Stimulated activated CD4-positive, alpha-beta T cell treated with anti-CD3 and anti-CD28 coated beads, Interleukin-4, amount 100 ng/mL, for 4 hours (primary cell): ENCODE measurements at regions not wholly inside any gene's neighbourhood (a gene's known extent, or its start where the extent isn't known, plus 50 kb on each side); places are given as distances from the start of the nearest gene placed in this dataset.
"Not testable (repeated sequence)": the region's sequence is repeated elsewhere in the genome, so short reads cannot be mapped to it uniquely, and the experiment has no call there.

Source experiments
- DNase-seq, 2 experiments: peaks; one replicate each; pipeline ENCODE4 v3.0.0-alpha.2; 2020

DNA sequence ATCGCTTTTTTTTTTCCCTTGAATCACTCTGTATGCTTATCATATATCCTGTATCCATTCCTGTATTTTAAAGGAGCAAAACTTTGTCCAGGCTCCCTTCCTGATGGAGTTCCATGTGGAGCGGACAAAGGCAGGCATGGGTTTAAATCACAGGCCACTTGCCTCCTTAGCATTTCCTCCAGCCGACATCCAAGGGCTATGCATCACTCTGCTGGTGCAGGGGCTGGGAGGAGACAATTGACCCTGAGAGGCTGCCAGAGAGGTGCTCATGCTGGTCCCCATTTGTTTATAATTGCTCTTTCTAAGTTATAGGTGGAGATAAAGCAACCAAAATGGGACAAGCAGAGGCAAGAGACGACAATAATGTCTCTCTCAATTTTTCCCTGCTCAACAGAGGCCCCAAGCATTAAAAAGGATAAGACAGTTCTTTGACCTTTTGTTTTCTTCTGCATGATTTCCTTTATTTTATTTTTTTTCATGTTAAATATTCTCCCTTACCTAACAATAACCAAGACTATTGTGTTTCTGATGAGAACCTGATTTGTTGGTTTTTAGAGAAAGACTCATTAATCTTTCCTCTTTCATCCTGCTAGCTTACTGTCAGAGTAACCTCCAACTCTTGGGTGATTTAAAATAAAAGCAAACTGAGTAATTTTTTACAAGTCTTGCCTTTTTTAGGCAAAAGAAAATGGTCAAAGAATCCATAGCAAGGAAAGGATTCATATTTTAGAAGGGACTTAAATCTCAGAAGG, 353.7 kb downstream of the ADGRL2 start:
- DNase-seq: no peak

- no peak for DNase-seq
Measured at GRCh38 chr1:82153752-82154151, 353.0 kb downstream of the ADGRL2 start.

DNA sequence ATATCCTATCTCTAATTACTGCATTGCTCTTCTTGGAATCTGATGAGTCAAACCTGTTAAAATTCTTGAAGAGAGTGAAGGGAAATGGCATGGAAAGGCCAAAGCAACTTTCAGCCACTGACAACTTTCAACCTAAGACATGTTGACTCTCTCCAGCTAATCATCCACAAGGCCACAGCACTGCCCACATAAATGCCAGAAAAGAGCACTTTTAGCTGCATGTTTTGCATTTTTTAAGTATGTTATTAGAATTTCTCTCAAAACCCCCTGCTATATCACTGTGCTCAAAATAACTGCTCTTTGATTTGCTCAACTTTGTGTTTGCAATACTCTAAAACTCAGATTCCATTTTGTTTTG, 352.5 kb downstream of the ADGRL2 start:
- DNase-seq: no peak

GRCh38 chr1:82152356-82153271, 351.9 kb downstream of the ADGRL2 start:
- no peak for DNase-seq

- no peak for DNase-seq
Measured at GRCh38 chr1:82145656-82146055, 344.9 kb downstream of the ADGRL2 start.

GRCh38 chr1:82143108-82143833, 342.5 kb downstream of the ADGRL2 start:
- DNase-seq: no peak

- no peak for DNase-seq
Measured at GRCh38 chr1:82141390-82141789, 340.7 kb downstream of the ADGRL2 start.

DNA sequence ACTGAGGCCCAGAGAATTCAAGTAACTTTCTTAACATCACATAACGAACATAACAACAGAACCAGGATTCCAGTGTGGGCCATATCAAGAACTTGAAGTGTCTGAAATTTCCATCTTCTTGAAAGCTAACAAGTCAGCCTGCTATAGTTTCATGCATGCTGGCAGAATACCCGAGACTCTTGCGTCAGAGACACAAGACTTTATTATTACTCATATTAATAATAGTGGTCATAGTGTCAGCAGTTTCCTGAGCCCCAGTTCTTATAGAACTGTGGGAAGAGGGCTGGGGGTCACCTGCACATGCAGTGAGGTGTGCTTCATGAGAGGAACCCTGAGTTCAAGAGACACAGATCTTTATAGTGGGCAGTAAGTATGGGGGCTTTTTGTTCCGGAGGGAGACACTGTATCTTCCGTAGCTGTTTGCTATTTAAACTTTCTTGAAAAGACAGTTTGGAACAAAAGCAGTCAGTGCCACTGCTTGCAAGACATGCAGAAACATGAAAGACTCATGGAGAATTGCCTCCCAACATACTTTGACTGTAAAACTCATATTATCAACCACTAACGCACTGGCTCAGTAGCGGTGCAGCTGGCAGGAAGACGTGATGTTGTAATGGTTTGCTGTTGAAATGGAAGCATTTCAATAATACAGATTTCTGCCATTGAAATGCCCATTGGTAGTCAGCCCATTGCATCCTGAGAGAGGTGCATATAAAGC, 339.2 kb downstream of the ADGRL2 start:
- DNase-seq: no peak

DNA sequence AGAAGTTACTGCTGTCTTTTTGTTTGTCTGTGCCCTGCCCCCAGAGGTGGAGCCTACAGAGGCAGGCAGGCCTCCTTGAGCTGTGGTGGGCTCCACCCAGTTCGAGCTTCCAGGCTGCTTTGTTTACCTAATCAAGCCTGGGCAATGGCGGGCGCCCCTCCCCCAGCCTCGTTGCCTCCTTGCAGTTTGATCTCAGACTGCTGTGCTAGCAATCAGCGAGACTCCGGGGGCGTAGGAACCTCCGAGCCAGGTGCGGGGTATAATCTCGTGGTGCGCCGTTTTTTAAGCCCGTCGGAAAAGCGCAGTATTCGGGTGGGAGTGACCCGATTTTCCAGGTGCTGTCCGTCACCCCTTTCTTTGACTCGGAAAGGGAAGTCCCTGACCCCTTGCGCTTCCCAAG, 335.6 kb downstream of the ADGRL2 start:
- not testable (repeated sequence) for DNase-seq

- no peak for DNase-seq
Measured at GRCh38 chr1:82125866-82126265, 325.1 kb downstream of the ADGRL2 start.

- no peak for DNase-seq
Measured at GRCh38 chr1:82125119-82125518, 324.4 kb downstream of the ADGRL2 start.

DNA sequence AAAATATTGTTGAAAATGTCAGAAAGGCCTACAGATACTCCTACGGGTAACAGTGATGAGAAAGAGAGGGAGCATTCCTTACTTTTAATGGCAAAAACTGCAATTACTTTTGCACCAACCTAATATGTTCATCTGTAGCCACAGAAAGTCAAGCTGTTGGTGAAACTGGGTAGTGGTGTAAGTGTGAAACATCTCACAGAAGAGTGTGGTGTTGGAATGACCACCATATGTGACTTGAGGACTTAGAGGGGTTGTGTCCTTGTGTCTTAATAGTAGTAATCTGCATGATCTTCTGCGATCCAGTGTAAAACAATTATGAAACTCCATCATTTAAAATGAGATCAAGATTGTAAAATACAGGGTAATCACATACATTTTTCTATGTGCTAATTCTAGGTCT, 320.7 kb downstream of the ADGRL2 start:
- DNase-seq: no peak

- DNase-seq: no peak
Measured at GRCh38 chr1:82116105-82116504, 315.4 kb downstream of the ADGRL2 start.

GRCh38 chr1:82114887-82115286, 314.2 kb downstream of the ADGRL2 start:
- no peak for DNase-seq

DNA sequence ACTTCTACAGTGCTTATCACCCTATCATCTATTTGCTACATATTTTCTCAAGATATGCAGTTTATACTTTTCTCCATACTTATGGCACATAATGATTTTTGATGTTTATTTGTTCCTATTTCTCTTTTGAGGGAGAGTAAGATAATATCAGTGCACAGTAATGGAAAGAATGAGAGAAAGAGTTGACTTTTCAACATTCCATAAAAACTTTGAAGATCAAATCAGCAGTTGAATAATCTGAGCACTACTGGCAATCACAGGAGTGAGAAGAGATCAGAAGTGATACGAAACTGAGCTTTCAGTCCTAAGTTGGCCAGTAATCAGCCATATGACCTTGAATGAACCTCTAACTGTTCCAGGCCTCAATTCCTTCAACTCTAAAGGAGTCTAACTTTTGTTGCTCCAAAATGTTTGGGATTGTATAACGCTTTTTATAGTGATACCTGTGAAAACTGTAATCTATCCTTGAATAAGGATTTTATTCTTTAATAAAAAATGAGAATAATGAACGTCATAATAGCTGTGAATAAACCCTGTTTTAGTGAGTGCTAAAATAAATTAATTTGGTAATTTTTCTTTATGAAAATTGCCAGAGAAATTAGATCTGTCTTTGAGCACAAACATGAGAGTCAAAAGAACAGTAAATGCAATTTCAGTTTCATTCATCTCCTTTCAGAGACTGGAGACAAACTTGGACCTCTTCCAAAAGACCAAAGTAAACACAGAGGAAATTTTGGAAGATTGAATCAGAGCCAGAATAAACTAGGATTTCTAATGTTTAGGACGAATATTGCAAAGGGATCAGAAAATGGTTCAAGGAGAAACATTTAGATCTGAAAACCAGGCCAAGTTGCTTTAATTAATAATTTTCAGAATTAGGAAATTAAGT, 309.9 kb downstream of the ADGRL2 start:
- DNase-seq: no peak

DNA sequence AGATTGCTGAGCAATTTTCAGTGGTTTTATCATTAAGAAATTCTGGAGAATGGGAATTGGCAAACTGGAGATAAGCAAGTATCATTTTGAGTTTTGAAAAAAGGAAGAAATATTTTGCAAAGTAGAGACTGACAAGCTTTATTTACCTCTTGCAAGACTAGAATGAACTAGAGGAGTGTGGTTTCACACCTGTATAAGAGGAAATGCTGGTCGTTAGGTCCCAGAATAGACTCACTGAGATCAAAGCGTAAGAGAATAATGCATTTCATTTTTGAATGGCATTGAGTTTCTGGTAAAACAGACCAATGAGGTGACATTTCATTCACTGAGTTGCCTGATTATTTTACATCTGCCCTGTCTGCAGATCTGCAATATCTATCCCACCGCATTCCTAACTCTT, 308.1 kb downstream of the ADGRL2 start:
- no peak for DNase-seq

GRCh38 chr1:82106672-82107071, 305.9 kb downstream of the ADGRL2 start:
- DNase-seq: no peak

GRCh38 chr1:82099170-82099569, 298.4 kb downstream of the ADGRL2 start:
- no peak for DNase-seq

- DNase-seq: no peak
Measured at GRCh38 chr1:82094136-82094535, 293.4 kb downstream of the ADGRL2 start.

DNA sequence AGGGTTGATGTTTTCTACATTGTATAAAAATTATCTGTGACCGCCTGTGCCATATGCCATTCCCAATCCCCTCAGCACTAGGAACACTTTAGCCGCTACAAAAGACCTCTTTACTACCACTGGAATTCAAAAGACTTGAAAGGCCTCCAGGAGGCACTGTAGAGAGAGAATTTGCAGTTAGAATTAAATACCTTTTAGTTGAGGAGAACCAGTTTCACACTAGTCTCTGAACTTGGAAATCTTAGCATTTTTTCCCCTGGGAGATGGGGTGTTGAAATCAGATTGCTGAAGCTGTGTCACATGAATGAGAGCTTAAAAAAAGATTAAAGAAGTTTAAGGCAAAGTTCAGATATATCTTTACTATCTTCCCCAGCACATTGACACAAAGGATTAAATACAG, 291.0 kb downstream of the ADGRL2 start:
- DNase-seq: no peak

DNA sequence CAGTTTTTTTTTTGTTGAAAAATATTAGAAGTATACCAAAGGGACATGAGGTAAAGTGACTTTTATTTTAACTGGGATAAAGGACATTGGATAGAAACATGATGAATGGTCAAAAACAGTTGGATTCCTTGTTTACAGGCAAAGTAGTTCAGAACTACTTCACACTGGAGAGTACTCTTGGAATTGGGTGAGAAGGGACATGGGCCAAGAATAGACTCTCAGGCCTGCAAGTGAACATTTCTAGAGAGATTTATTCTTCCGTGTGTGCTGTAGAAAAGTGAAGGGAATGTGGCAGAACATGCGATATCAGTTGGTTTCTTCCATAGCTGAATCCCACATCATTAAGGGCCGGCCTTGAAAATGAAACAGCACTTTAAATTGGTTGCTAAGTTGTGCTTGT, 290.5 kb downstream of the ADGRL2 start:
- no peak for DNase-seq

DNA sequence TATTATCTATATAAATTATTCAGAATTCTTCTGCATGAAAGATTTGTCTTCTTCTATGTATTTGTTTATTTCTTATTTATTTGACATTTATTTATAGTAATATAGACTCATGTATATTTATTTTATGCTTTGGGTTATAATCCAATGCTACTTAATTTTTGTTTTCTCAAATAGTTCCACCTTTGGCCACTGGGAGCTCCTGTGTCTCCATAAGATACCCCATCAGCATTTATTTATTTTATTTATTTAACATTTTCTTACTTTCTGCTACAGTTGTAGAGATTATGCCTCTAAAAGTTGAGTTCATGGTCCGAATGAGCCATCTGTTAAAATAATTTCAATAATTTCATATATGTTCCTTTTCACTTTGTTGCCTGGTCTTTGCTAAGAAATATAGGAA, 289.4 kb downstream of the ADGRL2 start:
- DNase-seq: no peak
